ENCODE measurements at regions not wholly inside any gene's neighbourhood (a gene's known extent, or its start where the extent isn't known, plus 50 kb on each side); places are given as distances from the start of the nearest gene placed in this dataset.

- no peak overlapping the region for H3K4me3 ChIP-seq (ENCODE audit: low read depth, low read length)
- TF ChIP-seq CTCF (IDR thresholded peaks at IDR 0.05; ENCODE audit: borderline replicate concordance, insufficient read depth, low read depth, low read length) = no peak
Measured at GRCh38 chr22:48687606-48688005, 1140.1 kb downstream of the BRD1 start.

- no peak for TF ChIP-seq CTCF (IDR thresholded peaks at IDR 0.05; ENCODE audit: borderline replicate concordance, insufficient read depth, low read depth, low read length)
- H3K4me3 ChIP-seq (ENCODE audit: low read depth, low read length) = no peak overlapping the region
Measured at GRCh38 chr22:48686694-48687302, 1140.9 kb downstream of the BRD1 start.

GRCh38 chr22:48685767-48686166 is 1141.9 kb downstream of the BRD1 start:
- TF ChIP-seq CTCF (IDR thresholded peaks at IDR 0.05; ENCODE audit: borderline replicate concordance, insufficient read depth, low read depth, low read length) = no peak
- no peak overlapping the region for H3K4me3 ChIP-seq (ENCODE audit: low read depth, low read length)

- TF ChIP-seq CTCF (IDR thresholded peaks at IDR 0.05; ENCODE audit: borderline replicate concordance, insufficient read depth, low read depth, low read length) = no peak
- H3K4me3 ChIP-seq (ENCODE audit: low read depth, low read length) = no peak overlapping the region
Measured at GRCh38 chr22:48683640-48684039, 1144.0 kb downstream of the BRD1 start.

GRCh38 chr22:48682504-48682903 is 1145.2 kb downstream of the BRD1 start:
- no peak for TF ChIP-seq CTCF (IDR thresholded peaks at IDR 0.05; ENCODE audit: borderline replicate concordance, insufficient read depth, low read depth, low read length)
- no peak overlapping the region for H3K4me3 ChIP-seq (ENCODE audit: low read depth, low read length)

GRCh38 chr22:48680601-48681000 is 1147.1 kb downstream of the BRD1 start:
- TF ChIP-seq CTCF (IDR thresholded peaks at IDR 0.05; ENCODE audit: borderline replicate concordance, insufficient read depth, low read depth, low read length) = no peak

GRCh38 chr22:48679656-48680555 is 1147.8 kb downstream of the BRD1 start:
- TF ChIP-seq CTCF (IDR thresholded peaks at IDR 0.05; ENCODE audit: borderline replicate concordance, insufficient read depth, low read depth, low read length) = no peak
- no peak overlapping the region for H3K4me3 ChIP-seq (ENCODE audit: low read depth, low read length)

More at GRCh38 chr22:48680601-48681000, 1147.1 kb downstream of the BRD1 start:
- H3K4me3 ChIP-seq (ENCODE audit: low read depth, low read length) = no peak overlapping the region
